Smooth muscle cell (in vitro differentiated cells): ENCODE measurements at regions not wholly inside any gene's neighbourhood (a gene's known extent, or its start where the extent isn't known, plus 50 kb on each side); places are given as distances from the start of the nearest gene placed in this dataset.
A peak's percentile ranks its signal among the peaks of the same experiment; 100 is the strongest.

Experiments used
- DNase-seq: peaks from one replicate; lab custom pipeline; 2025; ENCODE audit not compliant: unreplicated experiment; lab: John Stamatoyannopoulos, UW
- H2AFZ ChIP-seq: fragments of 200-600 bp; sonication (generic); 2 replicates; pipeline ENCODE4 v1.6.0; 2016; ENCODE audit warnings: antibody characterized with exemption, low read depth, mild to moderate bottlenecking
- H3F3A ChIP-seq: fragments of 200-600 bp; sonication (generic); 2 replicates; pipeline ENCODE4 v1.6.0; 2017; ENCODE audit warnings: antibody characterized with exemption, low read depth
- H3K27ac ChIP-seq: fragments of 200-600 bp; sonication (generic); 2 replicates; pipeline ENCODE4 v1.5.1; 2016; ENCODE audit warnings: low read depth, mild to moderate bottlenecking
- H3K27me3 ChIP-seq: fragments of 200-600 bp; sonication (generic); 2 replicates; pipeline ENCODE4 v1.6.1; 2016; ENCODE audit warnings: low read depth, mild to moderate bottlenecking
- H3K36me3 ChIP-seq: fragments of 200-600 bp; sonication (generic); 2 replicates; pipeline ENCODE4 v1.5.1; 2016; ENCODE audit warnings: low read depth
- H3K4me1 ChIP-seq: fragments of 200-600 bp; sonication (generic); 2 replicates; pipeline ENCODE4 v1.5.1; 2016; ENCODE audit warnings: low read depth
- H3K4me2 ChIP-seq: fragments of 200-600 bp; sonication (generic); 2 replicates; pipeline ENCODE4 v1.6.0; 2016; ENCODE audit warnings: mild to moderate bottlenecking
- H3K4me3 ChIP-seq: fragments of 200-600 bp; sonication (generic); 2 replicates; pipeline ENCODE4 v1.5.1; 2016; ENCODE audit warnings: mild to moderate bottlenecking
- H3K79me2 ChIP-seq: fragments of 200-600 bp; sonication (generic); 2 replicates; pipeline ENCODE4 v1.6.0; 2016; ENCODE audit warnings: low read depth, mild to moderate bottlenecking
- H3K9ac ChIP-seq: fragments of 200-600 bp; sonication (generic); 2 replicates; pipeline ENCODE4 v1.6.0; 2016; ENCODE audit warnings: low read depth
- H3K9me3 ChIP-seq: fragments of 200-600 bp; sonication (generic); replicated peaks from 2 replicates; pipeline ENCODE4 v1.5.1; 2016; ENCODE audit warnings: low read depth
- H4K20me1 ChIP-seq: fragments of 200-600 bp; sonication (generic); 2 replicates; pipeline ENCODE4 v1.6.0; 2016; ENCODE audit warnings: low read depth
- WGBS: methylation state at CpG from one replicate; pipeline ENCODE4 v1.1.7; 2016; ENCODE audit warnings: low lambda C conversion rate; 5-methylcytosine and 5-hydroxymethylcytosine counted together
- TF ChIP-seq, protein P1 (sequence below): fragments of 200-600 bp; sonication (generic); IDR thresholded peaks from 2 replicates; pipeline ENCODE4 v1.5.1; 2017; ENCODE audit warnings: borderline replicate concordance, mild to moderate bottlenecking, antibody characterized with exemption; ENCODE audit not compliant: insufficient read depth, poor library complexity, severe bottlenecking

DNA sequence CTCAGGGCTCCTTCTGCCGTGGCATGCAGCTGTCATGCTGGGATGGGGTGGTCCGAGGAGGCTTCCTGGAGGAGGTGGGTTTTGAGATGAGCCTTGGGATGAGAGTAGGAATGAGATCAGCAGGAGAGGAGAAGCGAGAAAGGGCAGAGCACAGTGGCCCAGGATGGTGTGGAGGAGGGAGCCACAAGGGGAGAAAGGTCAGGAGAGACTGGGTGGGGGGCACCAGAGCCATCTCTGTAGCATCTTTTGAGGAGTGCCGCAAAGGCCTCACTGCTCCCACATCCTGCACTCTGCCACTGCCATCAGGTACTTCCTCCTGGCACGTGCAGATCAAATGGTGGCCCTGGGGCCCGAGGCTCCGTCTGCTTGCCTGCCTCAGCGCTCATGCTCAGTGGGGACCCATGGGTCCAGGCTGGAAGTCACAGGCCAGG lies 150.2 kb downstream of the MACROH2A1 start:
- no peak for DNase-seq
- TF ChIP-seq, protein P1, sequence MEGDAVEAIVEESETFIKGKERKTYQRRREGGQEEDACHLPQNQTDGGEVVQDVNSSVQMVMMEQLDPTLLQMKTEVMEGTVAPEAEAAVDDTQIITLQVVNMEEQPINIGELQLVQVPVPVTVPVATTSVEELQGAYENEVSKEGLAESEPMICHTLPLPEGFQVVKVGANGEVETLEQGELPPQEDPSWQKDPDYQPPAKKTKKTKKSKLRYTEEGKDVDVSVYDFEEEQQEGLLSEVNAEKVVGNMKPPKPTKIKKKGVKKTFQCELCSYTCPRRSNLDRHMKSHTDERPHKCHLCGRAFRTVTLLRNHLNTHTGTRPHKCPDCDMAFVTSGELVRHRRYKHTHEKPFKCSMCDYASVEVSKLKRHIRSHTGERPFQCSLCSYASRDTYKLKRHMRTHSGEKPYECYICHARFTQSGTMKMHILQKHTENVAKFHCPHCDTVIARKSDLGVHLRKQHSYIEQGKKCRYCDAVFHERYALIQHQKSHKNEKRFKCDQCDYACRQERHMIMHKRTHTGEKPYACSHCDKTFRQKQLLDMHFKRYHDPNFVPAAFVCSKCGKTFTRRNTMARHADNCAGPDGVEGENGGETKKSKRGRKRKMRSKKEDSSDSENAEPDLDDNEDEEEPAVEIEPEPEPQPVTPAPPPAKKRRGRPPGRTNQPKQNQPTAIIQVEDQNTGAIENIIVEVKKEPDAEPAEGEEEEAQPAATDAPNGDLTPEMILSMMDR = no peak
- Histone ChIP-seq H3K79me2 (no peaks in the 10 kb centered on the region), H3F3A (peaks cover 21% of the 10 kb centered on the region), H3K9me3 (no peaks in the 10 kb centered on the region), H3K27me3 (no peaks in the 10 kb centered on the region), H3K4me3 (no peak overlapping the region), H3K9ac (no peak overlapping the region), H2AFZ (no peak overlapping the region), H3K4me2 (no peak overlapping the region), H3K4me1 (peaks cover 18% of the 10 kb centered on the region), H4K20me1 (no peaks in the 10 kb centered on the region), H3K27ac (peak overlapping the region; percentile 47), H3K36me3 (no peaks in the 10 kb centered on the region)
- WGBS = 95% methylated on average over 8 of the region's 8 CpGs

DNA sequence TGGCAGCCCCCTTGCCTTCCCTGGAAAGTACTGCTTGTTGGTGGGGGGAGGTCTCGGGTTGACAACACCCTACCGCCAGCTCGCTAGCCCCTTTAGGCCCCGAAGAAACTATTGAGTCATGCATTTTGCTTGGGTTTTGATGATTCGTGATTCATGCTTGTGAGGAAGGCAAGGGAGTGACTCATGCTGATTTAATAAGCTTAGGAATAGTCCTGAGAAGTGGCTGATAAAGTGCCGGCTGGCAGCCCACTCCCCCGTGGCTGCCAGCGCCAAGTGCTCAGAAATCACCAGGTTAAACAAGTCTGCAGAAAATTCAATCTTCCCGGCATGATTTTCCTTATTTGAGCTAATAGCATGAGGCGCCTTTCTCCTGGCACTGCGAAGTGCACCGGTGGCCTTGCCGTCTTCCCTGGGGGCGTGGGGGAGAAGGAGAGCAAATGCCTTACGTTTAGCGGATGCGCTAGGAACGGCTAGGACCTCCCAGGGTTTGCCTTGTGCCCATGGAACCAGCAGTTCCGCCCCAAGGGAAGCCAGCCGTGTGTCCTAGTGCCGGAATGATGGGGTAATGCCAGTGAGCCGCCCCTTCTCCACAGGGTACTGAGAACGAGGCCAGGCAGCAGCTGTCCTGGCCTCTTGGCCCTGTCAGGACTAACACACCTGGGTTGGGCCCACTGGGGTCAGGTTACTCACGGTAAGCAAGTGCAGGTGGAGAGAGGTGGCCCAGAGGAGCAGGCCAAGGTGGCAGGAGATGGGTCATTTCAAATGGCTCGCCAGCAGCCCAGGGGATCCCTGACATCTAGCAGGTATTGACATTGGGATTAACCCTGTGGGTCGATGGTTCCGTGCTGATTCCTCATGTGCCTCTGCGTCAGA lies 151.9 kb downstream of the MACROH2A1 start:
- H2AFZ ChIP-seq = no peak overlapping the region
- peak overlapping the region; percentile 78 for H3K27ac ChIP-seq
- TF ChIP-seq, protein P1 = no peak
- no peaks in the 10 kb centered on the region for H3K36me3 ChIP-seq
- peaks cover 18% of the 10 kb centered on the region for H3K4me1 ChIP-seq
- peak overlapping the region; percentile 70 for H3K4me2 ChIP-seq
- peak overlapping the region; percentile 31 for H3K9ac ChIP-seq
- H4K20me1 ChIP-seq = no peaks in the 10 kb centered on the region
- H3K27me3 ChIP-seq = no peaks in the 10 kb centered on the region
- H3K4me3 ChIP-seq = no peak overlapping the region
- H3K9me3 ChIP-seq = no peaks in the 10 kb centered on the region
- H3F3A ChIP-seq = peaks cover 21% of the 10 kb centered on the region
- H3K79me2 ChIP-seq = no peaks in the 10 kb centered on the region
- DNase-seq = no peak
- 38% methylated on average over 28 of the region's 28 CpGs for WGBS

DNA sequence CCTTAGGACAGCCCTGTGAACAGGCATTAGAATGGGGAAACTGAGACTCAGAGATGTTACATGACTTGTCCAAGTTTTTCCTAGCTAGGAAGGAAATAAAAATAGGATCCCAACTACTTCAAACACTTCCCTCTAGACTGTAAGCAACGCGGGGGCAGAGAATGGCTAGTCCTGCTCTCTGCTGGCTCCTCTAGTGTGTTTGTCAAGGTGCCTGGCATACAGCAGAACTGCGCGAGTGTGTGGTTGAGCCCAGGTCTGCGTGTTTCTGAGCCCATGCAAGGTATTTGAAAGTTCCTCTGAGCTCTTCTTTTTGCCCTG lies 152.5 kb downstream of the MACROH2A1 start:
- 53% methylated on average over 5 of the region's 5 CpGs for WGBS
- H2AFZ ChIP-seq = no peak overlapping the region
- no peak overlapping the region for H3K4me3 ChIP-seq
- peaks cover 20% of the 10 kb centered on the region for H3F3A ChIP-seq
- H3K4me2 ChIP-seq = peak overlapping the region; percentile 50
- H3K27me3 ChIP-seq = no peaks in the 10 kb centered on the region
- peaks cover 18% of the 10 kb centered on the region for H3K4me1 ChIP-seq
- H3K36me3 ChIP-seq = no peaks in the 10 kb centered on the region
- no peaks in the 10 kb centered on the region for H4K20me1 ChIP-seq
- DNase-seq = no peak
- TF ChIP-seq, protein P1 = no peak
- peak overlapping the region; percentile 31 for H3K9ac ChIP-seq
- H3K9me3 ChIP-seq = no peaks in the 10 kb centered on the region
- H3K79me2 ChIP-seq = no peaks in the 10 kb centered on the region
- H3K27ac ChIP-seq = peak overlapping the region; percentile 78
